NCI-H2227 treated with DMSO at 0.1 percent for 48 hours (cell line): ENCODE measurements at regions not wholly inside any gene's neighbourhood (a gene's known extent, or its start where the extent isn't known, plus 50 kb on each side); places are given as distances from the start of the nearest gene placed in this dataset.

Experiments
- DNase-seq: peaks from one replicate; lab custom pipeline; 2025; lab: John Stamatoyannopoulos, UW

DNA sequence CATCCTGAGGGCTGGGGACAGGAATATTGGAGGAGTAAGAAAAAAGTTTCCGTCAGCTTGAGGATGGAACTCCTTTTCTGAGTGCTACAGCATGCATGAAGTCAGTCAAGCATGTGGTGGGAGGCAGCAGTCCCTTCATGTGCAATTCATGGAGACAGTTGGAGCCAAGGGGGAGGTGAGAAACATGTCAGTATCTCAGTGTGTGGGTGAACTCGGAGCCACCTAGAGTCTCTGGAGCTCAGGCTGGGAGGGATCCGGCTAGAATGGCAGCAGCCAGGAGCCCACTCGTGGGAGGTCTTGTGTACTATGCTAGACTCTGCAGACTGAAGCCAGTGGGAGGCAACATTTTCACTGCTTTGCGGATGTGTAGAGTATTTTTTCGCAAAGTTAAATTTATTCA is 60.3 kb downstream of the AVPR1A start:
- DNase-seq, result no peak

GRCh38 chr12:63086149-63086915 is 64.7 kb downstream of the AVPR1A start:
- DNase-seq, result no peak

DNA sequence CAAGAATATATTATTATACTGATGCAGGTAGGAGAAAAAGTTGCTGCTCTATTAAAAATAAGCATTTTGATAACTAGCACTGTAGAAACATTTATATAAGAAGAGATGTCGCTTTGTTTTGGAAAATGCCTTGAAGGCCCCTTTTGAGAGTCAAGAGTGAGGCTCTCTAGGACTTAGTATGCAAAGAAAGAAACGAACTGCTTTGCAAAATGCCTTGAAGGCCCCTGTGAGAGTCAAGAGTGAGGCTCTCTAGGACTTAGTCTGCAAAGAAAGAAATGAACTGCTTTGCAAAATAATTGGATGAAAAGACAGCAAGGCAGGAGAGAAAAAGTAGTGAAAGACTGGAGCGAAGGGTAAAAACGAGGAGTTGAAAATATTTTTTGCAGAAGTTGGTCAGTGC is 65.9 kb downstream of the AVPR1A start:
- no peak for DNase-seq

GRCh38 chr12:63084501-63084900 is 66.5 kb downstream of the AVPR1A start:
- no peak for DNase-seq

GRCh38 chr12:63083046-63083445 is 68.0 kb downstream of the AVPR1A start:
- DNase-seq, result no peak

- DNase-seq, result no peak
Observed at GRCh38 chr12:63079791-63080502, 71.1 kb downstream of the AVPR1A start.

DNA sequence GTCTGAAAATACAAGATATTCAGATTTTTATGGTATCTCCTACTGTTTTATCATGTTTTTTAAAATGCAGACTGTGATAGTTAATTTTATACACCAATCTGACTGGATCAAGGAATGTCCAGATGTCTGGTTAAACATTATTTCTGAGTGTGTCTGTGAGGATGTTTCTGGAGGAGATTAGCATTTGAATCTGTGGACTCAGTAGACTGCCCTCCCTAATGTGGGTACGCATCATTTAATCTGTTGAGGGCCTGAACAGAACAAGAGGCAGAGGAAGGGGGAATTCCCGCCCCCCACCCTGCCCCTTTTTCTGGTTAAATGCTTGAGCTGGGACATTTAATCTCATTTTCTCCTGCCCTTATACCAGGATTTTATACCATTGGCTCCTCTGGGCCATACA is 72.1 kb downstream of the AVPR1A start:
- no peak for DNase-seq

DNA sequence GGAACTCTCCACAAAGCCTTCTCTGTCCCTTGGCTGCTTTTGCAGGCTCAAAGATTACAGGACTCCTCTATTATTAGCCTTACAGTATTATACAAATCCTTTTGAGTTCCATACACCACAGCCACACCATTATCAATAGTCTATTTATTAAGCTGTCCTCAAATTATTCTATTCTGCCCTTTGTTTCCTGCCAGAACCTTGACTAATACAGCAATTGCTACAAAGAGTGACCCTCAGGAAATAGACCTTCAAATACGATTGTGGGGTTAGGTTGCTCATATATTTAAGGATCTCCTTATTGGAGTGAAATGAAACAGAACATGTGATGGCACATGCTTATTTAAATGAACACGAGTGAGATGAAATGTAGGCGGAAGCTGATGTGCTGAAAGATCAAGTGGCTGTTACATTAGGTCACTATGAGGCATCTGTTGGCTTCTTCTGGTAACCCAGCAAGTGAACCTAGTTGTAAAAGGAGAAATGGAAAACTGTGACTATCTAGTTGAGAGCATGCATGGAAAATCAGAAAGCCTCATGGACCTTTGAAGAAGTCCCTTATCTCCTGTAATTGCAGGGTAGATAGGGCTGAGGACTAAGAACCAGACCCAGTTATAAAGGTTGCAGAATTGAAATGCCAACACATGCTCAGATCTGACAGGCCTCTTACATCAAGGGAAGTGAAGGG is 75.5 kb downstream of the AVPR1A start:
- DNase-seq, result no peak

- no peak for DNase-seq
Observed at GRCh38 chr12:63070709-63071108, 80.3 kb downstream of the AVPR1A start.

DNA sequence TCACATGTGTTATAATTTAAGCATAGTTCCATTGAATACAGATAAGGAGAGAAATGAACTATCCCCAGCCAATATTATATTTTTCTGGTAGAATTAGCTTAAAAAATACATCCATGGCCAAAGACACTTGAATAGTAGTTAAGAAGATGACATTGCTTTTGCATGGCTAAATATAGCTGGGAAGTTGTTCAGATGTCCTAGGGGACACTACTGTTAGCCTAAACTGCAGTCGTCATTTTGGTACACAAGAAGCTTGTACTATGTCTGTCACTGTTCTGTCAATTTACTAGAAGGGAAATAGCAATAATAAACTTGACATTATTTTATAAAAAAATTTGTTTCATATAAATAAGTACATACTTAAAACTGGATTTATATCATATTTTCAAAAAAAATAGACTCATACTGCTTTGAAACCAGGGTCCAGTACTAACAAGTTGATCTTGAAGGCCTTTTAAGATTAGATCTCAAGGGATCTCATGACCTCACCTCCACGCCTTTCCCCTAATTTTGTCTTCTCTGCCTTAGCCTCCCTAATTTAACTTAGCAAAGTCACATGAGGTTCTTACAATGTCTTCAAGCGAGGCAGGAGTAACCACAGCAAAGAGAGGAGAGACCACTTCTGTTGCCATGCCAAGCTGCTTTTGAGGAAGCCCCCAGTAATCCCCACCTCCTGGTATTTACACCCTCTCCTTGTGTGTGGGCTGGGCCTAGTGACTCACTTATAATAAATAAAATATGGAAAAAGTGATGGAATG is 81.0 kb downstream of the AVPR1A start:
- no peak for DNase-seq

DNA sequence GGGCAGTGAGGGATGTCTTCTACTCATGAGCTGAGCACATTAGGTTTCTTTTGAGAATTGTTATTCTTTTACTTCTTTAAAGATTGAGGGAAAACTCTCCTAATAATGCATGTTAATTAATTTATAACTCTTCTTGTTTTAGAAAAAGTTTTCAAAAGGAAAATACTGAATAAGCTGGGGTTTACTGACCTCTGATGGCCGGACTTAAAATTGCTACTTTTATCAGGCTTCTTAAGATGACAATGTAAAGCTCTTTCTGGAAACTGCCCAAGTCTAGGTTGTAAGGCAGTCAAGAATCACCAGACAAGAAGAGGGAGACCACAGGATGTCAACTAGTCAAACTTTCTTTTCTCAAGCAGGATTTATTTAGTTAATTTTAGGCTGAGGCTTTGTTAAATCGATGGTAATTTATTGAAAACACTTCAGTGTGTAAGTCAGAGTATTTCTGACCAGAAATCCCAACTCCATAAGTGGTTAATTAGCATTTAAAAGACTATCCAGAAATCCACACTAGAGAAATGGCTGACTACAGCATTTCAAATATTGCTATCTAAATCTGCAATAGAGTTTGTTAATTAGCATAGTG is 82.1 kb downstream of the AVPR1A start:
- DNase-seq, result peak; percentile 64

DNA sequence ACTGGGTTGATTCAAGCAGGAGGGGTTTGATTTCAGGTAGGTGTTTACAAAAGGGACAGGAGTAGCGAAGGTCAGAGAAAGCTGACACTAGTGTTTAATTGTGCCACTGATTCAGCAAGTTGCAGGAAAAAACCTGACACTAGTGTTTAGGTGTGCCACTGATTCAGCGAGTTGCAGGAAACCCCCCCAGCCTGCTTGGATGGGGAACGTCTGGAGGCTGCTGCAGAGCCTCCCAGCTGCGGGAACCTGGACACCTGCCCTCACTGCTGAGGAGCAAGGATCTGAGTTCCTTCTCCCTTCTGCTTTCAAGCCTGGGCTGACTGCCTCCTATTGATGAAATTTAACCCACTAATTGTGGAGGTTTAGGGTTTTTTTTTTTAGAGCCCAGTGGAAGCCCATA is 84.2 kb downstream of the AVPR1A start:
- DNase-seq, result no peak

DNA sequence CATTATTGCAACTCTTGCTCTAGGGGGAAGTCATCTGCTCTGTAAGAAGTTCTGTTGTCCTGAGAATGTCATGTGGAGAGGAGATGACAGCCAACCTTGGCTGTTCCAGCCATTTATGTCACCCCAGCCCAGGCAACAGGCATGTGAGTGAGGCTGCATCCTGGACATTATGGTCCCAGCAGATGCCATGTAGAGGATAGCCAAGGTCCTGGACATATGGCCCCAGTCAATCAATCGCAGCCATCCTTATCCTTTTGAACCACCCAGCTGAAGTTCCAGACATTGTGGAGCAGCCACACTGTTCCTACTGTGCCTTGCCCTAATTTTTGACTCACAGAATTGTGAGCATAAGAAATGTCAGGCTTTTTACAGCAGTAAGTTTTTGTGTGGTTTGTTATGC is 84.9 kb downstream of the AVPR1A start:
- no peak for DNase-seq

- DNase-seq, result no peak
Observed at GRCh38 chr12:63064080-63064479, 86.9 kb downstream of the AVPR1A start.

DNA sequence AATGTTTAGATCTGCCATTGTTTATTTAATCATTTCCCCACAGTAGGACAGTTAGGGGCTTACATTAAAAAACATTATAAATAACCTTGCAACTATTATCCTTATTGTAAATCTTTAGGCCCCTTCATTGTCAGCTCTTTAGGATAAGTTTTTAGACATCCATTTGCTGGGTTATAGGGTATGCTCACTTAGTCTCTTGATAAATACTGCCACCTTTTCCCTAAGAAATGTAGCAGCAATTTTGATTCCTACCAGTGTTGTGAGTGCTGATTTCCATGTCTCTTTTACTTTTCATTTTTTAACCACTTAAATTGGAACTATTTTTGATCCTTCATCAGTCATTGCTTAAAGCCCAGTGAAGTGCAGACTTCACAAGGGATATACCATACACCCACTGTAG is 94.4 kb downstream of the AVPR1A start:
- DNase-seq, result no peak

DNA sequence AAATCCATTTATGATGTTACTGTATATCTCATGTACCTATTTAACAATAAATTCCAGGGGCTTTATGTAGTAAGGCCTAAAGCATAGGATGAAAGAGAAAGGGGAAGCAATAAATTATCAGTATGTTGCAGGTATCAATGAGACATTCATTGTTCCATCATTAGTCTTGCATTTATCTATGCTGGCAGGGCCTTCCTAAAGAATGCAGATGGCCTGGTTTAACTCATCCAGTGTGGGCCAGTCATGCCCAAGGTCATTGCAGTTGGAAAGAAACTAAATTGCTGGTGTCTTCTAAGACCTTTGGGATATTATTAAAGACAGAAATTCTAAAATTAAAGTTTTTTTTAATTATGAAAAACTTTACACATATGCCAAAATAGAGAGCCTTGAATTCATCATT is 98.3 kb downstream of the AVPR1A start:
- DNase-seq, result no peak

DNA sequence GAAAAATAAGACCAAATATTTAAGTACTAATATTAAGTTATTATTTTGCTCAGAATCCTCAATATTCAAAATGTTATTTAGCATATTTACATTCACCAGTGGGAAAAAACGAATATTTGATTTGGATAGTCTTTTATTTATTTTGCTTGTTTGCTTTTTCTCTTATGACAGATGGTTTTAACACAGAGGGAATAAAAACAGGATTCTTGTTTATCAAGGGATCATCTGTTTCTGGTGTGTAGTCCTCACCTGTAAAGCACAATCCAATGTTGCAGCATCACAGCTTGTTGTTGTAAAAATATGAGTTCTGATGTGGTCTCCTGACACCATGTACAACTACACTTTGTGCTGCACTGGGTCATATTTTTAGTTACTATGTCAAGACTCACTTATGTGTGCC is 103.9 kb downstream of the AVPR1A start:
- DNase-seq, result no peak

- DNase-seq, result no peak
Observed at GRCh38 chr12:63045020-63045860, 105.8 kb downstream of the AVPR1A start.

- no peak for DNase-seq
Observed at GRCh38 chr12:63042646-63043045, 107.7 kb upstream of the PPM1H start.

DNA sequence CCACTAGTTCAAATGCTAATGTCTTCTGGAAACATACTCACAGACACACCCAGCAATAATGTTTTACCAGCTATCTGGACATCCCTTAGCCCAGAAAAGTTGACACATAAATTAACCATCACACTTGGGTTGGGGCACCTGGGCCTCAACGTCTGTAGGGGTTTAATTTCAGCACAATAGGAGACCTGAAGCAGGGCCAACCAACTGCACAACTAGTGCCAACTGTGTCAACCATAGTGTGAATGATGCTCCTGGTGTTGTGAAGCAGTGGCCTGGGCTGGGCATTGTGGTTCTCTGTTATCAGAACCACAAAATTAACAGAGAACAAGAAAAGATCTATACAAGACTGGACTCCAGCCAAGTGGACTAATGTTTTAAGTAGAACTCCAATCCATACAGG is 106.7 kb upstream of the PPM1H start:
- DNase-seq, result no peak
